ENCODE measurements at regions not wholly inside any gene's neighbourhood (a gene's known extent, or its start where the extent isn't known, plus 50 kb on each side); places are given as distances from the start of the nearest gene placed in this dataset.
"Not testable (repeated sequence)": the region's sequence is repeated elsewhere in the genome, so short reads cannot be mapped to it uniquely, and the experiment has no call there.

GRCh38 chr22:22059291-22060002 lies 76.9 kb upstream of the TOP3B start:
- in situ Hi-C loops (cut with HindIII; ENCODE audit: low pct_unique_long_range_greater_than_20kb, low sequenced_read_pairs) = no loop called here
- DNase-seq (ENCODE audit: low read depth, low spot score) = no peak

GRCh38 chr22:22058633-22059290 lies 76.2 kb upstream of the TOP3B start:
- no peak for DNase-seq (ENCODE audit: low read depth, low spot score)
- in situ Hi-C loops (cut with HindIII; ENCODE audit: low pct_unique_long_range_greater_than_20kb, low sequenced_read_pairs) = no loop called here

- DNase-seq (ENCODE audit: low read depth, low spot score) = no peak
- in situ Hi-C loops (cut with HindIII; ENCODE audit: low pct_unique_long_range_greater_than_20kb, low sequenced_read_pairs) = no loop called here
Measured at GRCh38 chr22:22057617-22058378, 75.2 kb upstream of the TOP3B start.

GRCh38 chr22:22056809-22057594 lies 74.4 kb upstream of the TOP3B start:
- DNase-seq (ENCODE audit: low read depth, low spot score); in situ Hi-C loops (cut with HindIII; ENCODE audit: low pct_unique_long_range_greater_than_20kb, low sequenced_read_pairs): not testable (repeated sequence)

GRCh38 chr22:22052548-22053139 lies 70.1 kb upstream of the TOP3B start:
- DNase-seq (ENCODE audit: low read depth, low spot score); in situ Hi-C loops (cut with HindIII; ENCODE audit: low pct_unique_long_range_greater_than_20kb, low sequenced_read_pairs): not testable (repeated sequence)

- DNase-seq (ENCODE audit: low read depth, low spot score); in situ Hi-C loops (cut with HindIII; ENCODE audit: low pct_unique_long_range_greater_than_20kb, low sequenced_read_pairs): not testable (repeated sequence)
Measured at GRCh38 chr22:22051032-22051431, 68.4 kb upstream of the TOP3B start.

GRCh38 chr22:22050141-22050775 lies 67.7 kb upstream of the TOP3B start:
- in situ Hi-C loops (cut with HindIII; ENCODE audit: low pct_unique_long_range_greater_than_20kb, low sequenced_read_pairs) = no loop called here
- no peak for DNase-seq (ENCODE audit: low read depth, low spot score)

GRCh38 chr22:22049684-22050083 lies 67.1 kb upstream of the TOP3B start:
- in situ Hi-C loops (cut with HindIII; ENCODE audit: low pct_unique_long_range_greater_than_20kb, low sequenced_read_pairs) = no loop called here
- no peak for DNase-seq (ENCODE audit: low read depth, low spot score)

GRCh38 chr22:22048981-22049531 lies 66.5 kb upstream of the TOP3B start:
- in situ Hi-C loops (cut with HindIII; ENCODE audit: low pct_unique_long_range_greater_than_20kb, low sequenced_read_pairs) = no loop called here
- DNase-seq (ENCODE audit: low read depth, low spot score) = no peak

GRCh38 chr22:22048318-22048942 lies 65.8 kb upstream of the TOP3B start:
- no peak for DNase-seq (ENCODE audit: low read depth, low spot score)
- in situ Hi-C loops (cut with HindIII; ENCODE audit: low pct_unique_long_range_greater_than_20kb, low sequenced_read_pairs) = no loop called here

GRCh38 chr22:22047776-22048175 lies 65.2 kb upstream of the TOP3B start:
- DNase-seq (ENCODE audit: low read depth, low spot score) = no peak
- in situ Hi-C loops (cut with HindIII; ENCODE audit: low pct_unique_long_range_greater_than_20kb, low sequenced_read_pairs) = no loop called here

- DNase-seq (ENCODE audit: low read depth, low spot score) = no peak
- in situ Hi-C loops (cut with HindIII; ENCODE audit: low pct_unique_long_range_greater_than_20kb, low sequenced_read_pairs) = no loop called here
Measured at GRCh38 chr22:22047266-22047665, 64.7 kb upstream of the TOP3B start.

GRCh38 chr22:22046370-22046769 lies 63.8 kb upstream of the TOP3B start:
- in situ Hi-C loops (cut with HindIII; ENCODE audit: low pct_unique_long_range_greater_than_20kb, low sequenced_read_pairs) = no loop called here
- DNase-seq (ENCODE audit: low read depth, low spot score) = no peak

- in situ Hi-C loops (cut with HindIII; ENCODE audit: low pct_unique_long_range_greater_than_20kb, low sequenced_read_pairs) = no loop called here
- DNase-seq (ENCODE audit: low read depth, low spot score) = no peak
Measured at GRCh38 chr22:22045571-22046335, 63.2 kb upstream of the TOP3B start.

- no peak for DNase-seq (ENCODE audit: low read depth, low spot score)
- in situ Hi-C loops (cut with HindIII; ENCODE audit: low pct_unique_long_range_greater_than_20kb, low sequenced_read_pairs) = no loop called here
Measured at GRCh38 chr22:22044153-22044552, 61.6 kb upstream of the TOP3B start.
